WTC11 (cell line): ENCODE measurements at regions not wholly inside any gene's neighbourhood (a gene's known extent, or its start where the extent isn't known, plus 50 kb on each side); places are given as distances from the start of the nearest gene placed in this dataset.

ENCODE experiments used
- ATAC-seq: fragments of 200-7000 bp; cut with Tn5 transposase; 2 replicates; pipeline ENCODE4 v1.10.0; 2021; ENCODE audit warnings: mild to moderate bottlenecking, moderate library complexity
- CTCF ChIA-PET: fragments of 300-600 bp; sonication (Branson Sonifier 250); formaldehyde crosslinking; loops from one replicate; lab custom pipeline; 2021; ENCODE audit warnings: antibody characterized with exemption; lab: Charles Lee
- POLR2A ChIA-PET: fragments of 350-600 bp; sonication (Branson Sonifier 250); formaldehyde crosslinking; loops from one replicate; lab custom pipeline; 2021; ENCODE audit warnings: antibody characterized with exemption; lab: Charles Lee
- DNase-seq: peaks from one replicate; pipeline ENCODE4 v3.0.0; 2021; ENCODE audit warnings: low spot score
- H3K27ac Mint-ChIP-seq: 2 replicates; pipeline ENCODE4 v1.8.0; 2021; ENCODE audit warnings: mixed read lengths
- H3K27me3 Mint-ChIP-seq: 2 replicates; pipeline ENCODE4 v1.8.0; 2021; ENCODE audit warnings: low read depth, mild to moderate bottlenecking, moderate library complexity, mixed read lengths
- H3K36me3 Mint-ChIP-seq: 2 replicates; pipeline ENCODE4 v1.8.0; 2021; ENCODE audit warnings: mixed read lengths
- H3K4me1 Mint-ChIP-seq: 2 replicates; pipeline ENCODE4 v1.8.0; 2022; ENCODE audit warnings: mixed read lengths
- H3K4me3 Mint-ChIP-seq: 2 replicates; pipeline ENCODE4 v1.8.0; 2021; ENCODE audit warnings: mild to moderate bottlenecking, moderate library complexity, mixed read lengths
- H3K9me3 Mint-ChIP-seq: 2 replicates; pipeline ENCODE4 v1.8.0; 2021; ENCODE audit warnings: mixed read lengths
- CREB1 ChIP-seq: sonication (generic); formaldehyde crosslinking; IDR thresholded peaks from 2 replicates; pipeline ENCODE4 v1.8.0; 2023; ENCODE audit warnings: mild to moderate bottlenecking, missing genetic modification reagents
- CREM ChIP-seq: sonication (generic); formaldehyde crosslinking; IDR thresholded peaks from 2 replicates; pipeline ENCODE4 v1.8.1; 2022; ENCODE audit warnings: mild to moderate bottlenecking, missing genetic modification reagents, moderate library complexity
- FOXJ3 ChIP-seq: sonication (generic); formaldehyde crosslinking; IDR thresholded peaks from 2 replicates; pipeline ENCODE4 v1.9.0; 2021; ENCODE audit warnings: missing genetic modification reagents, mild to moderate bottlenecking, borderline replicate concordance
- FOXP1 ChIP-seq: sonication (generic); formaldehyde crosslinking; IDR thresholded peaks from 2 replicates; pipeline ENCODE4 v1.8.0; 2022; ENCODE audit warnings: missing genetic modification reagents, mild to moderate bottlenecking, moderate library complexity, borderline replicate concordance
- IRF2 ChIP-seq: sonication (generic); formaldehyde crosslinking; IDR thresholded peaks from 2 replicates; pipeline ENCODE4 v1.8.0; 2022; ENCODE audit warnings: low read depth, missing genetic modification reagents, borderline replicate concordance
- NFE2L1 ChIP-seq: sonication (generic); formaldehyde crosslinking; IDR thresholded peaks from 2 replicates; pipeline ENCODE4 v1.8.1; 2023; ENCODE audit warnings: missing genetic modification reagents
- NFYB ChIP-seq: sonication (generic); formaldehyde crosslinking; conservative IDR thresholded peaks from 2 replicates; pipeline ENCODE4 v1.8.0; 2022; ENCODE audit warnings: low read depth, missing genetic modification reagents
- NR1H2 ChIP-seq: sonication (generic); formaldehyde crosslinking; IDR thresholded peaks from 2 replicates; pipeline ENCODE4 v1.9.0; 2021; ENCODE audit warnings: mild to moderate bottlenecking, moderate library complexity, missing genetic modification reagents
- OVOL2 ChIP-seq: fragments of 250-450 bp; sonication (Bioruptor Pico); IDR thresholded peaks from 2 replicates; pipeline ENCODE4 v1.9.0; 2021; ENCODE audit warnings: mild to moderate bottlenecking, borderline replicate concordance
- TEAD4 ChIP-seq: sonication (generic); formaldehyde crosslinking; IDR thresholded peaks from 2 replicates; pipeline ENCODE4 v1.8.0; 2022; ENCODE audit warnings: mild to moderate bottlenecking, missing genetic modification reagents
- TP53 ChIP-seq: sonication (generic); formaldehyde crosslinking; IDR thresholded peaks from 2 replicates; pipeline ENCODE4 v1.8.1; 2023; ENCODE audit warnings: mild to moderate bottlenecking, missing genetic modification reagents
- ZNF219 ChIP-seq: sonication (generic); formaldehyde crosslinking; IDR thresholded peaks from 2 replicates; pipeline ENCODE4 v1.8.0; 2023; ENCODE audit warnings: missing genetic modification reagents, mild to moderate bottlenecking, borderline replicate concordance
- ZNF232 ChIP-seq: sonication (generic); formaldehyde crosslinking; IDR thresholded peaks from 2 replicates; pipeline ENCODE4 v1.8.0; 2022; ENCODE audit warnings: mild to moderate bottlenecking, missing genetic modification reagents
- ZNF423 ChIP-seq: fragments of 250-450 bp; sonication (Bioruptor Pico); IDR thresholded peaks from 2 replicates; pipeline ENCODE4 v2.1.2; 2022; ENCODE audit warnings: mild to moderate bottlenecking, moderate library complexity
- ZNF671 ChIP-seq: fragments of 250-450 bp; sonication (Bioruptor Pico); IDR thresholded peaks from 2 replicates; pipeline ENCODE4 v1.8.0; 2021; ENCODE audit warnings: mild to moderate bottlenecking
- TF ChIP-seq, protein P1 (sequence below): sonication (generic); formaldehyde crosslinking; conservative IDR thresholded peaks from 2 replicates; pipeline ENCODE4 v1.8.1; 2022; ENCODE audit warnings: mild to moderate bottlenecking, missing genetic modification reagents
- TF ChIP-seq, protein P2 (sequence below): sonication (generic); formaldehyde crosslinking; IDR thresholded peaks from 2 replicates; pipeline ENCODE4 v1.8.0; 2022; ENCODE audit warnings: mild to moderate bottlenecking, missing genetic modification reagents
- TF ChIP-seq, protein P3 (sequence below): sonication (generic); formaldehyde crosslinking; IDR thresholded peaks from 2 replicates; pipeline ENCODE4 v1.8.1; 2022; ENCODE audit warnings: mild to moderate bottlenecking, missing genetic modification reagents, moderate library complexity, borderline replicate concordance
- TF ChIP-seq, protein P4 (sequence below): sonication (generic); formaldehyde crosslinking; IDR thresholded peaks from 2 replicates; pipeline ENCODE4 v1.8.1; 2022; ENCODE audit warnings: low read depth, missing genetic modification reagents, borderline replicate concordance
- TF ChIP-seq, protein P5 (sequence below): sonication (generic); formaldehyde crosslinking; IDR thresholded peaks from 2 replicates; pipeline ENCODE4 v1.8.0; 2023; ENCODE audit warnings: missing genetic modification reagents, mild to moderate bottlenecking, borderline replicate concordance
- TF ChIP-seq, protein P6 (sequence below): fragments of 250-450 bp; sonication (Bioruptor Pico); IDR thresholded peaks from 2 replicates; pipeline ENCODE4 v1.9.0; 2021; ENCODE audit warnings: moderate library complexity, mild to moderate bottlenecking, inconsistent platforms, borderline replicate concordance

DNA sequence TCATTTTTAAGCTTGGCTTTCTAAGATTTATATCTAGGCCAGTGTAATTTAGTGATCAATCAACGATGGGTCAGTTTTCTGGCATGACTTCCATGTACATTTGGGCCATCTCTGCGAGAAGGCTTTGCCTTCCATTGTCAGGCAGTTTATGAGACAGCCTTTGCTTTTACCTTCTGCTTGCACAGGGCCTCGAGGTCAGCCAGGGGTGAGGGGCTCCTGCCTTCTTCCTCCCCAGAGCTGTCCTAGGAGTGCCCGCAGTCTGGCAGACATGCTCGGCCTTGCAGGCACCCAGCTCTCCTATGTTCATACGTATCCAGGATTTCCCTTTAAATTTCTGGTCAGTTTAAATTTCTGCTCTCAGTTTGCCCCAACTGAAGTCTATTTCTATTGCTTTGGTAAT, 367.2 kb downstream of the SMOC2 start:
- Mint-ChIP-seq H3K36me3 (no peaks in the 10 kb centered on the region), H3K9me3 (no peaks in the 10 kb centered on the region), H3K4me1 (no peaks in the 10 kb centered on the region), H3K4me3 (no peak overlapping the region), H3K27me3 (peaks cover 8% of the 10 kb centered on the region; the same call in 1 of the 2 replicates), H3K27ac (no peak overlapping the region)
- ChIA-PET CTCF (no interaction called here), POLR2A (no interaction called here)
- TF ChIP-seq ZNF232 (CRISPR knock-in tag) (no peak), ZNF671 (CRISPR knock-in tag) (no peak), ZNF423 (CRISPR knock-in tag) (no peak), NFE2L1 (no peak)
- TF ChIP-seq, protein P1, sequence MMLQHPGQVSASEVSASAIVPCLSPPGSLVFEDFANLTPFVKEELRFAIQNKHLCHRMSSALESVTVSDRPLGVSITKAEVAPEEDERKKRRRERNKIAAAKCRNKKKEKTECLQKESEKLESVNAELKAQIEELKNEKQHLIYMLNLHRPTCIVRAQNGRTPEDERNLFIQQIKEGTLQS, result no peak
- ATAC-seq, result no peak
- no peak for DNase-seq

DNA sequence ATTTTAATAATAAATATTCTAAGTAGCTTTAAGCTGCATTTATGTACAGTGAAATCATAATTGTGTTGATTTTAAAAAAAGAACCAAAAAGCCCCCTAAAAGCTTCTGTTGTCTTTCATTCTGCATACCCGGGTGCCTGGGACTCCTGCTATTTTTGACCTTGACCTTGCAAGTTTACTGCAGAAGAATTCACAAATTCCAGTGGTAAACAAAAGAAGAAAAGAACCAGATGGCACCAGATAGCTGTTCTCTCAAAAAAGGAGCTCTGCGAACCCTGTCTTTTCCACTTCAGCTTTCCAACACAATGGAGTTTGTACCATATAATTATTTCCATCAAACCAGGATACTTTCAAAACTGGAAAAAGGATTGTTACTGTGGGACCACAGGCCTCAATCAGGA, 363.3 kb downstream of the SMOC2 start:
- H3K36me3 Mint-ChIP-seq, result no peaks in the 10 kb centered on the region
- H3K27me3 Mint-ChIP-seq, result peaks cover 8% of the 10 kb centered on the region; the same call in 1 of the 2 replicates
- H3K4me1 Mint-ChIP-seq, result no peaks in the 10 kb centered on the region
- no peak overlapping the region for H3K27ac Mint-ChIP-seq
- DNase-seq (no peak), ATAC-seq (no peak)
- ChIA-PET CTCF (interaction anchor here (0.7 kb wide), 1 partner anchor 11 kb away, joined by 3 read pairs; no protein-coding TSS in a partner anchor), POLR2A (no interaction called here)
- H3K9me3 Mint-ChIP-seq, result peaks cover 6% of the 10 kb centered on the region
- TF ChIP-seq NR1H2 (CRISPR knock-in tag), result no peak
- no peak for TF ChIP-seq CREB1 (CRISPR knock-in tag)
- TF ChIP-seq IRF2 (CRISPR knock-in tag), result no peak
- no peak for TF ChIP-seq ZNF671 (CRISPR knock-in tag)
- TF ChIP-seq, protein P2, sequence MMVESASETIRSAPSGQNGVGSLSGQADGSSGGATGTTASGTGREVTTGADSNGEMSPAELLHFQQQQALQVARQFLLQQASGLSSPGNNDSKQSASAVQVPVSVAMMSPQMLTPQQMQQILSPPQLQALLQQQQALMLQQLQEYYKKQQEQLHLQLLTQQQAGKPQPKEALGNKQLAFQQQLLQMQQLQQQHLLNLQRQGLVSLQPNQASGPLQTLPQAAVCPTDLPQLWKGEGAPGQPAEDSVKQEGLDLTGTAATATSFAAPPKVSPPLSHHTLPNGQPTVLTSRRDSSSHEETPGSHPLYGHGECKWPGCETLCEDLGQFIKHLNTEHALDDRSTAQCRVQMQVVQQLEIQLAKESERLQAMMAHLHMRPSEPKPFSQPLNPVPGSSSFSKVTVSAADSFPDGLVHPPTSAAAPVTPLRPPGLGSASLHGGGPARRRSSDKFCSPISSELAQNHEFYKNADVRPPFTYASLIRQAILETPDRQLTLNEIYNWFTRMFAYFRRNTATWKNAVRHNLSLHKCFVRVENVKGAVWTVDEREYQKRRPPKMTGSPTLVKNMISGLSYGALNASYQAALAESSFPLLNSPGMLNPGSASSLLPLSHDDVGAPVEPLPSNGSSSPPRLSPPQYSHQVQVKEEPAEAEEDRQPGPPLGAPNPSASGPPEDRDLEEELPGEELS (CRISPR knock-in tag), result no peak
- no peak for TF ChIP-seq NFYB (CRISPR knock-in tag)
- TF ChIP-seq, protein P3, sequence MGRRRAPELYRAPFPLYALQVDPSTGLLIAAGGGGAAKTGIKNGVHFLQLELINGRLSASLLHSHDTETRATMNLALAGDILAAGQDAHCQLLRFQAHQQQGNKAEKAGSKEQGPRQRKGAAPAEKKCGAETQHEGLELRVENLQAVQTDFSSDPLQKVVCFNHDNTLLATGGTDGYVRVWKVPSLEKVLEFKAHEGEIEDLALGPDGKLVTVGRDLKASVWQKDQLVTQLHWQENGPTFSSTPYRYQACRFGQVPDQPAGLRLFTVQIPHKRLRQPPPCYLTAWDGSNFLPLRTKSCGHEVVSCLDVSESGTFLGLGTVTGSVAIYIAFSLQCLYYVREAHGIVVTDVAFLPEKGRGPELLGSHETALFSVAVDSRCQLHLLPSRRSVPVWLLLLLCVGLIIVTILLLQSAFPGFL (CRISPR knock-in tag), result no peak
- no peak for TF ChIP-seq OVOL2 (CRISPR knock-in tag)
- TF ChIP-seq TEAD4, result no peak
- no peak for TF ChIP-seq CREM
- no peak for TF ChIP-seq TP53 (CRISPR knock-in tag)
- TF ChIP-seq, protein P4, sequence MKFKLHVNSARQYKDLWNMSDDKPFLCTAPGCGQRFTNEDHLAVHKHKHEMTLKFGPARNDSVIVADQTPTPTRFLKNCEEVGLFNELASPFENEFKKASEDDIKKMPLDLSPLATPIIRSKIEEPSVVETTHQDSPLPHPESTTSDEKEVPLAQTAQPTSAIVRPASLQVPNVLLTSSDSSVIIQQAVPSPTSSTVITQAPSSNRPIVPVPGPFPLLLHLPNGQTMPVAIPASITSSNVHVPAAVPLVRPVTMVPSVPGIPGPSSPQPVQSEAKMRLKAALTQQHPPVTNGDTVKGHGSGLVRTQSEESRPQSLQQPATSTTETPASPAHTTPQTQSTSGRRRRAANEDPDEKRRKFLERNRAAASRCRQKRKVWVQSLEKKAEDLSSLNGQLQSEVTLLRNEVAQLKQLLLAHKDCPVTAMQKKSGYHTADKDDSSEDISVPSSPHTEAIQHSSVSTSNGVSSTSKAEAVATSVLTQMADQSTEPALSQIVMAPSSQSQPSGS (CRISPR knock-in tag), result no peak
- no peak for TF ChIP-seq FOXP1 (CRISPR knock-in tag)
- no peak for TF ChIP-seq FOXJ3
- no peak for TF ChIP-seq ZNF219 (CRISPR knock-in tag)
- TF ChIP-seq, protein P5, sequence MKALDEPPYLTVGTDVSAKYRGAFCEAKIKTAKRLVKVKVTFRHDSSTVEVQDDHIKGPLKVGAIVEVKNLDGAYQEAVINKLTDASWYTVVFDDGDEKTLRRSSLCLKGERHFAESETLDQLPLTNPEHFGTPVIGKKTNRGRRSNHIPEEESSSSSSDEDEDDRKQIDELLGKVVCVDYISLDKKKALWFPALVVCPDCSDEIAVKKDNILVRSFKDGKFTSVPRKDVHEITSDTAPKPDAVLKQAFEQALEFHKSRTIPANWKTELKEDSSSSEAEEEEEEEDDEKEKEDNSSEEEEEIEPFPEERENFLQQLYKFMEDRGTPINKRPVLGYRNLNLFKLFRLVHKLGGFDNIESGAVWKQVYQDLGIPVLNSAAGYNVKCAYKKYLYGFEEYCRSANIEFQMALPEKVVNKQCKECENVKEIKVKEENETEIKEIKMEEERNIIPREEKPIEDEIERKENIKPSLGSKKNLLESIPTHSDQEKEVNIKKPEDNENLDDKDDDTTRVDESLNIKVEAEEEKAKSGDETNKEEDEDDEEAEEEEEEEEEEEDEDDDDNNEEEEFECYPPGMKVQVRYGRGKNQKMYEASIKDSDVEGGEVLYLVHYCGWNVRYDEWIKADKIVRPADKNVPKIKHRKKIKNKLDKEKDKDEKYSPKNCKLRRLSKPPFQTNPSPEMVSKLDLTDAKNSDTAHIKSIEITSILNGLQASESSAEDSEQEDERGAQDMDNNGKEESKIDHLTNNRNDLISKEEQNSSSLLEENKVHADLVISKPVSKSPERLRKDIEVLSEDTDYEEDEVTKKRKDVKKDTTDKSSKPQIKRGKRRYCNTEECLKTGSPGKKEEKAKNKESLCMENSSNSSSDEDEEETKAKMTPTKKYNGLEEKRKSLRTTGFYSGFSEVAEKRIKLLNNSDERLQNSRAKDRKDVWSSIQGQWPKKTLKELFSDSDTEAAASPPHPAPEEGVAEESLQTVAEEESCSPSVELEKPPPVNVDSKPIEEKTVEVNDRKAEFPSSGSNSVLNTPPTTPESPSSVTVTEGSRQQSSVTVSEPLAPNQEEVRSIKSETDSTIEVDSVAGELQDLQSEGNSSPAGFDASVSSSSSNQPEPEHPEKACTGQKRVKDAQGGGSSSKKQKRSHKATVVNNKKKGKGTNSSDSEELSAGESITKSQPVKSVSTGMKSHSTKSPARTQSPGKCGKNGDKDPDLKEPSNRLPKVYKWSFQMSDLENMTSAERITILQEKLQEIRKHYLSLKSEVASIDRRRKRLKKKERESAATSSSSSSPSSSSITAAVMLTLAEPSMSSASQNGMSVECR, result no peak
- TF ChIP-seq, protein P6, sequence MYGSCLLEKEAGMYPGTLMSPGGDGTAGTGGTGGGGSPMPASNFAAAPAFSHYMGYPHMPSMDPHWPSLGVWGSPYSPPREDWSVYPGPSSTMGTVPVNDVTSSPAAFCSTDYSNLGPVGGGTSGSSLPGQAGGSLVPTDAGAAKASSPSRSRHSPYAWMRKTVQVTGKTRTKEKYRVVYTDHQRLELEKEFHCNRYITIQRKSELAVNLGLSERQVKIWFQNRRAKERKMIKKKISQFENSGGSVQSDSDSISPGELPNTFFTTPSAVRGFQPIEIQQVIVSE (CRISPR knock-in tag), result no peak
- H3K4me3 Mint-ChIP-seq, result no peak overlapping the region
